Stimulated activated CD4-positive, alpha-beta T cell treated with anti-CD3 and anti-CD28 coated beads, Interleukin-2, amount 100 ng/mL, for 24 hours (primary cell): ENCODE measurements at regions not wholly inside any gene's neighbourhood (a gene's known extent, or its start where the extent isn't known, plus 50 kb on each side); places are given as distances from the start of the nearest gene placed in this dataset.
"Not testable (repeated sequence)": the region's sequence is repeated elsewhere in the genome, so short reads cannot be mapped to it uniquely, and the experiment has no call there.

Experiments used
- DNase-seq, 2 donors: peaks; one replicate each; pipeline ENCODE4 v3.0.0-alpha.2; 2020

DNA sequence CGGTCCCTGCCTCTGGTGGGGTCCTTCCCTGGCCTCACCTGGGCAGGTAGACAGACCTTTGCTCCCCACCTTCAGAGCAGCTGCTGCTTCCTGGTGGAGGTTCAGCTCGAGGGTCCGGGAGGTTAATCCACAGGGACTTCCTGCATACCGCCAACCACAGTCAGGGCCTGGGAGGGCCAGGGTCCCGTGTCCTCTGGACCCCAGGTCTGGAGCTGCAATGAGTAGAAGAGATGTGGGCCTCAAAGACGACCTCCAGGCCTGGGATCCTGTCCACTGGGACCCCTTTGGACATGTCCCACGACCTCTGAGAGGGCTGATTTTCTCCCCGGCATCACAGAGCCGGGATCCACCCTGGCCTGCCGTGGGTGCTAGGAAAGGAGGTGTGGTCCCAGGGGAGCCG lies 223.3 kb upstream of the TCERG1L start:
- no peak for DNase-seq

DNA sequence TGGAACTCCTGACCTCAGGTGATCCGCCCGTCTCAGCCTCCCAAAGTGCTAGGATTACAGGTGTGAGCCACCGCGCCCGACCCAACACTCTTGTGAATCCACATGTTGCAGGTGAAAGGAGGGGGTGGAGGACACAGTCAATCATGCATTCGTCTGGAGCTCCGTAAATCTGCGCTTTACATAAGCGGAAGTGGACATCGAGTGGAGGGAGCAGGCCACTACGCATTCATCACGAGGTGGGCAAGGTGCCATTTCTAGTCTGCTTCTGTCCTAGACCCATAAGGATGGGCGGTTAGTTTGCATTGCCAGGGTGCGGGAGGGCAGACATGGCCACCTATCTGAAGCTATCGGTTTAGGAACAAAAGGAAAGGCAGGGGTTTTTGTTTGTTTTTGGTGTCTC lies 225.2 kb upstream of the TCERG1L start:
- no peak for DNase-seq

DNA sequence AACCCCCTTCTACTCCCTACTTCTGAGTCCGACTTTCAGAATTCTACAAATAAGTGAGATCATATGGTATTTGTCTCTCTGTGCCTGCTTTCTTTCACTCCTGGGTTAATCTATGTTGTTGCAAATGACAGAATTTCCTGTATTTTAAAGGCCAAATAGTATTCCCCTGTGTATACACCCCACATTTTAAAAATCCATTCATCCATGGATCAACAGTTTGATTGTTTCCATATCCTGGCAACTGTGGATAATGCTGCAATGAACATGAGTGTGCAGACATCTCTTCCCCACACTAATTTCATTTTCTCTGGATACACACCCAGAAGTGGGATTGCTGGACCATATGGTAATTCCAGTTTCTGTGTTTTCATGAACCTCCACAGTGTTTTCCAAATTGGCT lies 225.8 kb upstream of the TCERG1L start:
- no peak for DNase-seq

DNA sequence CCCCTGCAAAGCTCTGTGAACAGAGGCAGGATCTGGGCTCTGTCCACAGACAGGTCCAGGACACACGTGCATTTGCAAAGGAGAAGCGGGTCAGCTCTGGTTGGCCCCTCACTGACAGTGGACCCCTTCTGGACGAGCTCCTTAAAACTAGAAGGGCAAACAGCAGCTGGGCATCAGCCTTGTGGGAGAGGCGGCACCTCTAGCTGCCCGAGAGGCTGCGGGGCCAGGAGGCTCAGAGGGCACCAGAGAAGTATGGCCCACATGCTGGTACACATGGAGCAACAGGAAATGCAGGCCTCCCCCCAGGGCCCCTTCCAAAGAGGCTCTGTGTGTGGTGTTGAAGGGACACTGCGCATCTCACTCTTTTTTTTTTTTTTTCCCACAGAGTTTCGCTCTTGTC lies 233.0 kb upstream of the TCERG1L start:
- DNase-seq = no peak

DNA sequence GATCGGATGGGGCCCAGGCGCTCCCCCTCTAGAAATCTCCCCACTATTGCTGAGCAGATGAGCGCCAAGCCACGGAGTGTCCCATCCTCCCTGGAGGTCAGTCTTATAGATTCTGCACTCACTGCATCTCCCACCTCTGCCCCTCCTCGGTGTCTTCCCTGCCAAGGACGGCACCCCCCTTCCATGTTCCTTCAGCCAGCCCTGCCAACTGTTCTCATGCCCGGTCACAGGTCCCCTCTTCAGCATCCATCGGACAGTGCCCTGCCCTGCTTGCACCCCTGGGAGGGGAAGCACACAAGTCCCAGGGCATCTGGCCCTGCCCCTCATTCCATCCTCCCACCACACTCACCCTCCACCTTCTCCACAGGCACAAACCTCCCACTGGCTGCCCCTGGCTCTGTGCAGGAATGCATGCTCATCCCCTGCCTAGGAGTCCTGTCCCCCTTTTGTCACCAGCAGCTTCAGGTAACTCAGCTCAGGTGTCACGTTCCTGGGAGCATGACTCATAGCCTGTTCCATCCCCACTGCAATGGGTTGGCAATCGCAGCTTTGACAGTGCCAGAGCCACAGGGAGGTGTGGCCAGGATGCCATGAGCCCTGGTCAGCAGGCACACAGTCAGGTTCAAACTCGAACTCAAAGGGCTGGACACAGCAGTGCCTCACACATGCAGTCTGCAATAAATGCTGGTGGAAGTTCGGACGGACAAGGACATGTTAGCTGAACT lies 234.7 kb upstream of the TCERG1L start:
- DNase-seq = no peak

DNA sequence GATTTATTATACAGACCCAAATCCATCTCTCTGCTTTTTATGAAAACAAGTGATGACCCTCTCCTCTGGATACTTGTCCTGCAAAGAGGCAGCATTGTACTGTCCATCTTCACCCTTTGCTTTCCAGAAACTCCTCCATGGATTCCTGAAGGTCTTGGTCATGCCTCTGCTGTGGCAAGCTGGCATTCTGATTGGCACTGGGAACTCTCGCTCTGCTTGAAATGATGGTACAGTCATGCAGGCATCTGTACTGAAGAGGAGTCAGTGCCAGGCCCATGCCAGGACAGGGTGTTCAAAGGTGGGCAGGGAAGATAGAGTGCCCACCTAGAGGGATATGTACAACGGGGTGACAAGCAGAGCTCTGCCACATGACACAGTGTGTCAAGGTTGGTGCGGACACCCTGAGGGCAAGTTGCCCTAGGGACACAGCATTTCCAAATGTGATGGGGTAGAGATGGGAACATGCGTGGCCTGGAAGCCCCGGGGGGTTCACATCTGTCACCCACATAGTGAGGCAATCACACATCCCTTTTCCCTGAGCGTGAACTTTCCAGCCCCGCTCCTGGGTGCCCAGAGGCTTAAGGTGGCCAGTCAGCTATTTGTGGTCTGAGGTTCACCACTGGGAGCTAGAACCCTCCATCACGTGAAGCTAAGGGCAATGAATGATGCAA lies 235.7 kb upstream of the TCERG1L start:
- no peak for DNase-seq

DNA sequence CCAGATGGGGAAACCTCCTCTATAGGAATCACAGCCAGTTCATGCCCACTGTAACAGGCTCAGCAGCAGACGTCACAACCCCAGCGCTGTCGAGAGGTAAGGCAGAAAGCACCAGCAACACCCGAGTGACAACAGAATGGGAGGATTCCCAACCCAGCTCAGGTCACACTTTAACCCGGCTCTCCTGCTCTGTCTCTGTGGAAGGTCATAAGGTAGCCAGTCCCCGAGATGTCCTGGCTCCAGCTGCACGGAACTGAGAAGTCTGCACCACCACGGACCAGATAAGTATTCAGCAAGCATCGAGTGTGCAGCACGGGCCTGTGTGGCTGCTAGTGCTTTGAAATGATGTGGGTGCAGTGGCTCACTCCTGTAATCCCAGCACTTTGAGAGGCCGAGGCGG lies 236.7 kb upstream of the TCERG1L start:
- no peak for DNase-seq

DNA sequence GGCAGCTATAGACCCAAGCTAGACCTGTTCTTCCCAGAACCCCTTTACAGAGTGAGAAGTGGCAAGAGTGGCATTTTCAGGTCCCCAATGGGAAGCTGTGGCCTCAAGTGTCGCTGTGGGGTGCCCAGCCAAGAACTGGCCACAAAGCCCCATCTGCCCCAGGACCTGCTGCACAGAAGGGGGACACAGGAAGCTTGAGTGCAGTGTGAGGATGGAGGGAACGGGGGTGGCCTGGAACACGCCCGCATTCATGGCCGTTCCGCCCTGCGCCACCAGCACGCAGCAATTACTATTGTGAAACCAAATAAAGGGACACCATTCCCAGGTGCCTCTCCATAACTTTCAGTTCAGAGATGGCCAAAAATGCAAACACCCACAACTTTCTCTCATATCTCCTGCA lies 237.6 kb upstream of the TCERG1L start:
- no peak for DNase-seq

DNA sequence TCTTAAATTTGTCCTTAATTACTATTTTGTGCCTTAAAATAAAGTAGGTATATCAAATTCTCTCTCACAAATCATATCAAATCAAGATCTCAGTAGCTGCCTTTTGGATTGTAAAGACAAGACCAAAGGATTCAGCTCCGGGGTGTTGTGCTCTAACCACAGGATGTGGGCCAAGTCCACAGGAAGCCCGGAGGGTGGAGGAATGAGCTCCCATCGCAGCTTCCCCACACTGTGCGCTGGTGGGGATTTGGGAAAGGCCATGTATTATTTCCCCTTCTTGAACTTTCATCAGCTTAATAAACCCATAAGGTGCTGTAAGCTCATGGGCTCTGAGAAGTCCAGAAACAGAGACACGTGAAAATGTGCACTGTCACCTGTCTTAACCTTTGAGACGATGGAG lies 241.6 kb upstream of the TCERG1L start:
- DNase-seq = no peak

DNA sequence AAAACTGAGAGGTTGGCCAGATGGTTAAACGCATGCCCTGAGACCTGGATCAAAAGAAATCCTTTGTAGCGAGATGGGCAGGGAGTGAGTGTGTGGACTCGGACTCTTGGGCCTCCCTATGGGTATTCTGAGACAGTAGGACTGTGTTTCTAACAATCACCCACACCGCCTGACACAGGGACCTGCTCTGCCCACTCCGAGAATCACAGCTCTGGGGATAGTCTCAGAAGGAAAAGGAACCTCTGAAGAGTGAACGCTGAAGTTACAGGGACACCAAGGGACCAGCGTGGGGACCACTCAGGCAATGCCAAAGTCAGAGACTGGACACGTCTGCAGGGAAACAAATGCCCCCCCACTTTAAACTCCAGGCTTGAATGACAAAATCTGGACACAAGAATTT lies 242.1 kb upstream of the TCERG1L start:
- DNase-seq = no peak

DNA sequence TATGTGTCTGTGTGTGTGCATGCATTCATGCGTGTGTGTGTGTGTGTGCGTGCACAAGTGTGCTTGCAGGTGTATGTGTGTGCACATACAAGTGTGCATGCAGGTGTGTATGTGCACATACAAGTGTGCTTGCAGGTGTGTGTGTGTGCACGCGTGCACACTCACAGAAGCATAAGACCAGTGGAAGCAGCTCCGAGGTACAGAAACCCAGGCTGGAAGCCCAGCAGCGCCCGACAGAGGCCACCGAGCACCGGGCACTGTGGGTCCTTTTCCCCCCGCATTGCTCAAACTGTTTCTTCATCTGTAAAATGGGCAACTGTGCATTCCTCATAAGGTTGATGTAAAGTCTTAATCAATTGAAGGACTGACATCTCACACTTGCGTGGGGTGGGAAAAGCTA lies 243.3 kb upstream of the TCERG1L start:
- no peak for DNase-seq

DNA sequence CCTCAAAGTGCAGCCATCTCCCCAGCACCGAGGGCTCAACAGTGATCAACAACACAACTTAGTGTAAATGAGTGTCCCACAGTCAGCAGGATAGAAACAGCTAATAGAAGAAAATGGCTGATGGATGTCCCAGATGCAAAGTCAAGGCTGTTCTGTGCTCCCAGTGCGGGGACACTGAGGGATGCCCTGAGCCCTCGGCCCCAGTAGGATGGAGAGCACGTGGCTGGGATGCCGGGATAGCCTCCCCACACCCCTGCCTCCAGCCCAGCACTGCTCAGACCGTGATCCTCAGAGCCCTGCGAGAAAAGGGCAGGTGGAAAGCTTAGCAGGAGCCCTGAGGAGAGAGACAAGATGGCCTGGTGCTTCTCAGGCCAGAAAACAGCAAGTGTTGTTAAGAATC lies 243.9 kb upstream of the TCERG1L start:
- no peak for DNase-seq

DNA sequence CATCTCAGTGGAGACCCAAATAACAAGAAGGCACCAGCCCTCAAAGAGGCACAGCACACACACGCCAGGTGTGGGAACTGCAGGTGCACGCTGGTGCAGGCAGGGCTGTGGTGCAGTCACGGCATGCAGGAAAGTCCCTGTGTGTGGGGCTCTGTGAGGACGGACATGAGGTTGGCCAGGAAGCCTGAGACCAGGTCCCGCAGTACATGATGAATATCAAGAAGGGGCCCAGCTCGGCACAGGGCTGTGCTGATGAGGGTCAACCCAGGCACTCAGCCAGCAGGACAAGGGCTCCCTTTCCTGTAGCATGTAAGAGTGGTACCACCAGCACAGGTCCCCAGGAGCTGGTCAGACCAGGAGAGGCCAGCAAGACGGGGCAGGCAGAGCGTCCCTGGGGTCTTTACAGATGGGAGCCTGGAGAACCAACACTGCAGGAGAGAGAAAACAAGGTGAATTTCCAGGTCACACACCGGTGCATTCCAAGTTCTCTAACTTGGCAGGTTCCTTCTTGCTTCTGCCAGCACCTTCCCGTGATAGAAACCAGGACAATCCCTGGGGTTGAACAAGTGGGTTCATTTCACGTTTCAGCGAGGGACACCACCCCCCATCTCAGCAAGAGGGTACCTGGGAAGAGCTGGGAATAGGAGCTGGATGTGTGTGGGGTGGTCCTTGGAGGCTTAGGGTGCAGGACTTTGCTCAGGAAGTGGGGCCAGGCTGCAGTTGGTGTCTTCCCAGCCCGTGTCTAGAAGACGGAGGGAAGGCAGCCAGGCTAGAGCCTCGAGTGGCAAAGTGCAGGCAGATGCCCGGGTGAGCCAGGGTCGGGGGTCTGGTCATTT lies 244.8 kb upstream of the TCERG1L start:
- DNase-seq = no peak

DNA sequence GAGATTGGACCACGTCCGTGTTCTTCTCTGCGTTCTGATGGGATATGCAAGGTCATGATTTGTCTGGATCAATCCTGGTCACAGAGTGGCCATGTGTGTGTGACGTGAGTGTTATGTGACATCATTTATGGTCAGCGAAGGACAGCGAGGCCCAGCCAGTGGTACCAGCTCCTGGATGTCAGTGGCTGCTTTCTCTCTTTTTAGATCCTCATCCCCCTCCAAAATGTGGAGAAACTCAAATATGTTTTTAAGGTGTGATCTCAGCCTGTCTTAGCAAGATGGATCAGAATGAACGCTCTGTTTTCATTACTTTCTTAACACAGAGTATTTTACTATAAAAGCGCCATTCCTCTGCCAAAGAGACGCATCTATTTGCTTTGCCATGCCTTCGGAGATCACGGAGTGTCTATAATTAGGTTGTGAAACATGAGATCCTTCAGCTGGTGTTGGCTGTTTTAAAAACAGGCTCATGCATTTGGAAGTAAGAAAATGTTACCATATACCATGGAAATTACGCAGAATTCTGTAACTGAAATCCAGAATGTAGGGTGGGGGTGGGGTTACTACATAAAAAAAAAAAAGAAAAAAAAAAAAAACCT lies 245.5 kb upstream of the TCERG1L start:
- no peak for DNase-seq

DNA sequence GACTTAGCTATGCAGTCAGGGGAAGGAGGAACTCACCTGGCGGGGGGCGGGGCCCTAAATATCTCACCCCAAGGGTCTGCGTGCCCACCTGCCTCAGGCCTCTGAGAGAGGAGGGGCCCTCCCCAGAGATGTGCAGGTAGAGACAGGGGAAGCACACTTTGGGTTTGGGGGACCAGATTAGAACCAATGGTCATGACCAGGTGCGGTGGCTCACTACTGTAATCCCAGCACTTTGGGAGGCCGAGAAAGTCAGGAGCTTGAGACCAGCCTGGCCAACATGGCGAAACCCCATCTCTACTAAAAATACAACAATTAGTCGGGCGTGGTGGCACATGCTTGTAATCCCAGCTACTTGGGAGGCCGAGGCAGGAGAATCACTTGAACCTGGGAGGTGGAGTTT lies 246.4 kb upstream of the TCERG1L start:
- not testable (repeated sequence) for DNase-seq

DNA sequence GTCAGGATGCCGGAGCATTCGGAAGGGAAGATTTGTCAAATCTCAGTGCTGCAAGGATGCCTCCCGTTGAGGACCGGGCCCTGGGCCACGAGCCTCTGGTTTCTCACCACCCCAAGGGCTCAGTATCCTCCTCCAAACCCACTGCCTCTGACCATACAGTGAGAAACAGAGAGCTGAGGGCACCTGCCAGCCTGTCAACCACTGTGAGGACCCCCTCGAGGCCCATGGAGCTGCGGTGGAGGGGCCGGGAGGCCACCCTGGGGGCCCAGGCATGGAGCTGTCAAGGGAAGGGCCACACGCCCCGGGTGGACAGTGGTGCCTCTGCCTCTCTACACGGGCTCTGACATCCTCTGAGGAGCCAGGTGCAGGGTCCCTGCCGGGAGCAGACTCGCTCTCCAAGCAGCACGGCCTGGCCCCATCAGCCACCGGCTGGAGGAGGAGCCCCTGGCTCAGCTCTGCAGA lies 248.0 kb upstream of the TCERG1L start:
- DNase-seq = no peak

DNA sequence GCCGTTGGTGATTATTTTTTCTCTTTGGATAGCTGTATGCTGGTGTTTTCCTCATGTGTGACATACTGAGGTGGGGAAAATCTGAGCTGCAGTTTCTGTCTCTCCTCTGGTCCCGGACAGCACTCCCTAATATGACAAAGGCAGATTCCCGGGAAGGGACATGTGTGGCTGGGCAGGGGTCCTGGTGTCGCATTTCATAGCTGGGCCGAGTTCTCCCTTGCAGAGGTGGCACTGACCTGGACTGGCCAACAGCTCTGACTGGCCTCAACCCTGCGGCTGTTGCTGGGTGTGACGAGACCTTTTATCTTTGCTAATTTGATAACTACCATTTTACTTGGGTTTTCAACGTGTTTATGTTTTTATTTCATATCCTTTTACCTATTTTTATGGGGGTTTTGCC lies 248.6 kb upstream of the TCERG1L start:
- no peak for DNase-seq

DNA sequence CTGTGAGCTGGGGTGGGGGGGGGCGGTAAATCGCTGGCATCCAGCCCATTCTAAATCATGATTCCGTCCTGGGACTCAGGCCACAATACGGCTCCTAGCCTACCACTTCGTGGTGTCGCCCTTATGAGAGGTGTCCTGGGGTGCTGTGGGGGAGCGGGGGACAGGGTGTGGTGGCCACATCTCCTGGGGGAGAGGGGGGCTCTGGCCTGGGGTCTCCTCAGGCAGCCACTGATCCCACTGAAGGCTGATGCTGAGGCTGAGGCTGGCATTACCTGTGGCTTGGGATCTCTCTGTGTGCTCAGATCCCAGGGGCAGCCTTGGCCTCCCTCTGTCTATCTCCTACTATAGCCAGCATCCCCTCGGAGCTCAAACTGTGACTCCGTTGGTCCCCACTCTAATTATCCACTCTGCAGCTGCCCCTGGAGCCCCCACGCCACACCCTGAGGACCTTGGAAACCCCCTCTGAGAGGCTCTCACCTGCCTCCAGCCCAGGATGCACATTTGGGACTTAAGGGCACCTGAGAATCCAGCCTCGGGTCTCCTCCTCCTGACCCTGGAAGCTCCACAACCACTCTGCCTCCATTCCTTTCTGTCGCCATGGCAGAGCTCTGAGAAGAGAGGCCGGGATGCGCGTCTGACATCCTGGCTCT lies 249.3 kb upstream of the TCERG1L start:
- no peak for DNase-seq

DNA sequence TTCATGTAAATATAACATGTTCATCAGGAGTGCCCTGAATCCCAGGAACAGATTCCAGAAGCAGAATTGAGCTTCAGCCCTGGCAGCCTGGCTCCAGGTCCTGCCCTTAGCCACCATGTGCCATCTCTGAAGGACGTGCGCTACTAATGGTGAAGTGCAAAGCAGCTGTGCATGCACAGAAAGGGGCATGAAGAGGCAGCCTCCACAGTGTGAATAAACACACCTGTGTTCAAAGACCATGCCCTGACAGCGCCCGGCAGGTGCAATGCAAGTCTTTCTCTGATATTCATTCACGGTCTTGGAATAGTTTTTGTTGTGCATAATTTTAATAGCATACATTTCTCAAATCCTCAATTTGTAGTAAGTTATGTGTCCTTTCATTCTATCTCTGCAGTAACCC lies 250.4 kb upstream of the TCERG1L start:
- no peak for DNase-seq

DNA sequence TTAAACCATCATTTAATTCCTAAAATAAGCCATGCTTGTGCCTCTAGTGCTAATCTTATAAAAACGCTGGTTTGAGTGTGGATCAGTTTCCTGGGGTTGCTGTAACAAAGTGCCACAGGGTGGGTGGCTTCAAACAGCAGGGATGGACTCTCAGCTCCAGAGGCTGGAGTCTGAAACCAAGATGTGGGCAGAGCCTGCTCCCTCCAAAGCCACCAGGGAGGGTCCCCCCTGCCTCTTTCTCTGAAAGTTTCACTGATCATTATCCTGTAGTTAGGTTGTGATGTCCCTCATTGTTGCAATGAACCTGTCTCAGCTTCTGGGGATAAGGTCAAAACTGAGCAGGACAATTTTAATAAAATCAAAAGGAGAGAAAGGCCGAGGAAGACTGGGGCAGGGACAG lies 251.9 kb upstream of the TCERG1L start:
- no peak for DNase-seq

DNA sequence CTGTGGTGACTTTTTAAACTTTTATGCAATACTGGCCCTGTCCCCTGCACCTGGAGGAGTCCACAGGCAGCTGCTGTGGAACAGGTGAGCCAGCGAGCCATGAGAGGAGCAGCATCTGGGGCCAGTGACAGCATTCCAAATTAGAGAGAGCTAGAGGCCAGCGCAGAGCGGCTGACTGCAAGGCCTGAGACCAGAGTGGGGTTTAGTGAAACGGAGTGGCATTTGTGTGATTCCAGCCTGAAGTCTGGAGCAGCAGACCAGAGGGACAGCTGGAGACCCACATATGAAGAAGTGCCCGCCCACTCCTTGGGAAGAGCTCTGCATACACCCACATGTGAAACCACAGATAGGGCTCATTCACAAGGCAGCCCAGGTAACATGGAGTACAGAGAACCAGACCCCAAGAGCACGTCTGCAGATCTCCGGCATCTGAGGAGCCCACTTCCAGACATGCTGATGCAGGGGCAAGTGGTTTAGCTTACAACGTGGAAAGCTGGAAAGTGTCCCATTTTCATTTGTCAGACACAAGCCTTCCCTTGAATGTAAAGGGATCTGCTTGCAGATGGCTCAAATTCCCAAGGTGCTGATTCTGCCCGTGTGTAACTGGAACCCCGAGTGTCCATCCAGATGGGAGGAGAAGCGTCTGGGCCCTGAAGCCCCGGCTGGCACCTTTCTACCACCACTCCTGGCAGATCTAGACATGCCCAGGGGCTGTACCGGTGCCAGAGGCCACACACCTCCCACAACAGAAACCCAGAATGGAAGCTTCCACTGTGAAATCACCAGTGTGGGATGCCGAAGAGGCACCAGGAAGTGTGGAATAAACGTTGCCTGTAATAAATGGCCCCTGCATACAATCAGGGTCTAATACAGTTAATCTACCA lies 256.0 kb upstream of the TCERG1L start:
- no peak for DNase-seq

DNA sequence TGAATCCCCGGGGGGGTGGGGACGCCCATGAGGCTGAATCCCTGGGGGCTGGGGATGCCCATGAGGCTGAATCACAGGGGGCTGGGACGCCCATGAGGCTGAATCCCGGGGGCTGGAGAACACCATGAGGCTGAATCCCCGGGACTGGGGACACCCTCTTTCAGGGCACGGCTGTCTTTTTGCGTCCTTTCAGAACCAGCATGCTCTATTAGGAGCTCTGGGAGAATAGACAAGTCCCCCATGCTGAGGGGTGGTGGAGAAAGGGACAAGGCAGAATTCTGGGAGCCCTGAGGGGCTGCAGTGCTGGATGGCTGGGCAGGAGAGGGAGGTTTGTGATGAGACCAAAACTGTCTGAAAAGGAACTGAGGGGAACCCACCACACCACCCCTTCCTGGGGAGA lies 257.3 kb upstream of the TCERG1L start:
- no peak for DNase-seq
